Gastroesophageal sphincter (tissue), 4 donors: ENCODE measurements at regions not wholly inside any gene's neighbourhood (a gene's known extent, or its start where the extent isn't known, plus 50 kb on each side); places are given as distances from the start of the nearest gene placed in this dataset.

Experiments used
- ATAC-seq: fragments of 150-250 bp; one replicate; pipeline ENCODE4 v1.9.1; 2016; ENCODE audit warnings: mild to moderate bottlenecking, moderate library complexity
- H3K27ac ChIP-seq, 4 donors: fragments of 200-600 bp; sonication (generic) in 3 of 4; 1 replicate in 3 of 4; 2 replicates in 1 of 4; pipeline ENCODE4 v1.5.1; 2016 to 2019
- H3K27me3 ChIP-seq: fragments of 200-600 bp; sonication (generic); one replicate; pipeline ENCODE4 v1.5.1; 2019
- H3K36me3 ChIP-seq, 2 donors: fragments of 200-600 bp; sonication (generic); one replicate each; pipeline ENCODE4 v1.5.1; 2019; ENCODE audit warnings: control low read depth in 1 of 2
- H3K4me1 ChIP-seq, 3 donors: fragments of 200-600 bp; sonication (generic); 1 replicate in 2 of 3; 2 replicates in 1 of 3; pipeline ENCODE4 v1.5.1; 2016 to 2019; ENCODE audit warnings: control low read depth in 2 of 3
- H3K4me3 ChIP-seq, 2 donors: fragments of 200-600 bp; sonication (generic); one replicate each; pipeline ENCODE4 v1.5.1; 2019; ENCODE audit warnings: mild to moderate bottlenecking in 1 of 2, moderate library complexity in 1 of 2
- H3K9me3 ChIP-seq, 3 donors: fragments of 200-600 bp; sonication (generic); one replicate each; pipeline ENCODE4 v1.5.1; 2017 to 2019; ENCODE audit warnings: control low read depth in 2 of 3
- CTCF ChIP-seq, 4 experiments: fragments of 200-600 bp in 2 of 4; fragments of 450-650 bp in 2 of 4; sonication (generic) in 1 of 4; IDR thresholded peaks; one replicate each; pipeline ENCODE4 v1.5.1; 2017 to 2019; ENCODE audit warnings: antibody characterized with exemption in 4 of 4, mild to moderate bottlenecking in 2 of 4, moderate library complexity in 2 of 4
- EP300 ChIP-seq: sonication (generic); formaldehyde crosslinking; IDR thresholded peaks from one replicate; pipeline ENCODE4 v1.6.1; 2017; ENCODE audit warnings: antibody characterized with exemption, mild to moderate bottlenecking
- POLR2A ChIP-seq, 2 donors: fragments of 450-650 bp; IDR thresholded peaks; one replicate each; pipeline ENCODE4 v1.6.1; 2017; ENCODE audit warnings: antibody characterized with exemption in 2 of 2, mild to moderate bottlenecking in 2 of 2, moderate library complexity in 1 of 2
- POLR2AphosphoS5 ChIP-seq: sonication (generic); formaldehyde crosslinking; IDR thresholded peaks from one replicate; pipeline ENCODE4 v1.6.1; 2017; ENCODE audit warnings: antibody characterized with exemption
- WGBS, 2 donors: methylation state at CpG; one replicate each; pipeline ENCODE4 v1.1.5; 2018; ENCODE audit warnings: low coverage in 1 of 2; 5-methylcytosine and 5-hydroxymethylcytosine counted together

- no peak for ATAC-seq
- H3K36me3 ChIP-seq = no peaks in the 10 kb centered on the region
- no peak overlapping the region for H3K27ac ChIP-seq
- 80 to 100% methylated on average over 1 of the region's 1 CpG for WGBS, 2 donors
- H3K9me3 ChIP-seq = no peaks in the 10 kb centered on the region
- no peak overlapping the region for H3K4me3 ChIP-seq
- H3K4me1 ChIP-seq = no peaks in the 10 kb centered on the region
- TF ChIP-seq POLR2A (IDR thresholded peaks at IDR 0.05) (no peak), POLR2AphosphoS5 (no peak), CTCF (IDR thresholded peaks at IDR 0.05) (no peak)
- no peaks in the 10 kb centered on the region for H3K27me3 ChIP-seq
These were observed 637.3 kb downstream of the USP25 start for GRCh38 chr21:16367079-16367478.

- H3K36me3 ChIP-seq = no peaks in the 10 kb centered on the region
- H3K4me1 ChIP-seq = no peaks in the 10 kb centered on the region
- H3K27ac ChIP-seq = no peak overlapping the region
- no peaks in the 10 kb centered on the region for H3K9me3 ChIP-seq
- no peak for ATAC-seq
- 74 to 78% methylated on average over 10 of the region's 10 CpGs for WGBS, 2 donors
- no peak for TF ChIP-seq POLR2A (IDR thresholded peaks at IDR 0.05)
- TF ChIP-seq CTCF (IDR thresholded peaks at IDR 0.05) = no peak
- no peak for TF ChIP-seq POLR2AphosphoS5
- TF ChIP-seq EP300 = no peak
- H3K4me3 ChIP-seq = no peak overlapping the region
- no peaks in the 10 kb centered on the region for H3K27me3 ChIP-seq
These were observed 640.4 kb downstream of the USP25 start for GRCh38 chr21:16370186-16370585.

- Histone ChIP-seq H3K36me3 (no peaks in the 10 kb centered on the region), H3K27me3 (no peaks in the 10 kb centered on the region), H3K4me3 (no peak overlapping the region), H3K27ac (no peak overlapping the region), H3K9me3 (no peaks in the 10 kb centered on the region), H3K4me1 (peaks cover 5 to 15% (median 9%) of the 10 kb centered on the region in 3 donors)
- TF ChIP-seq POLR2A (IDR thresholded peaks at IDR 0.05) = no peak
- no peak for TF ChIP-seq CTCF (IDR thresholded peaks at IDR 0.05)
- TF ChIP-seq POLR2AphosphoS5 = no peak
- no peak for TF ChIP-seq EP300
- no peak for ATAC-seq
These were observed 642.8 kb downstream of the USP25 start for GRCh38 chr21:16372586-16372985.

GRCh38 chr21:16376673-16377072, 646.9 kb downstream of the USP25 start:
- no peaks in the 10 kb centered on the region for H3K36me3 ChIP-seq
- ATAC-seq = no peak
- H3K9me3 ChIP-seq = no peaks in the 10 kb centered on the region
- H3K4me3 ChIP-seq = no peak overlapping the region
- 28 to 35% methylated on average over 2 of the region's 2 CpGs for WGBS, 2 donors
- TF ChIP-seq POLR2AphosphoS5 (no peak), EP300 (no peak), CTCF (IDR thresholded peaks at IDR 0.05) (no peak)
- H3K4me1 ChIP-seq = peaks cover 5 to 34% (median 13%) of the 10 kb centered on the region in 3 donors
- no peaks in the 10 kb centered on the region for H3K27me3 ChIP-seq
- H3K27ac ChIP-seq = peak overlapping the region in 3 of 4 donors; percentile 18 to 48 (median 27)

GRCh38 chr21:16377120-16377658, 647.4 kb downstream of the USP25 start:
- H3K36me3 ChIP-seq = no peaks in the 10 kb centered on the region

More at GRCh38 chr21:16377120-16377658, 647.4 kb downstream of the USP25 start:
- WGBS, 2 donors = 51 to 59% methylated on average over 3 to 4 of the region's 6 CpGs
- peak overlapping the region in 3 of 4 donors; percentile 18 to 48 (median 27) for H3K27ac ChIP-seq
- TF ChIP-seq POLR2A (IDR thresholded peaks at IDR 0.05) (no peak), POLR2AphosphoS5 (no peak), CTCF (IDR thresholded peaks at IDR 0.05) (no peak), EP300 (no peak)
- H3K4me1 ChIP-seq = peaks cover 5 to 34% (median 13%) of the 10 kb centered on the region in 3 donors
- ATAC-seq = no peak
- no peaks in the 10 kb centered on the region for H3K27me3 ChIP-seq
- no peaks in the 10 kb centered on the region for H3K9me3 ChIP-seq
- H3K4me3 ChIP-seq = no peak overlapping the region
